ENCODE measurements at regions not wholly inside any gene's neighbourhood (a gene's known extent, or its start where the extent isn't known, plus 50 kb on each side); places are given as distances from the start of the nearest gene placed in this dataset.

GRCh38 chr14:54039311-54039710 is 82.7 kb upstream of the BMP4 start:
- no TSS peak for BruUV-seq (replicated peaks)
- no peaks in the 10 kb centered on the region for H3K4me1 ChIP-seq
- H3K9me3 Mint-ChIP-seq (ENCODE audit: unreplicated experiment): peaks cover 34% of the 10 kb centered on the region
- intact Hi-C loops (cut with micrococcal nuclease; ENCODE audit: unreplicated experiment): no loop called here
- POLR2A ChIA-PET: no interaction called here
- no peak overlapping the region for H3K4me3 ChIP-seq (ENCODE audit: low read depth, low read length)
- CTCF ChIA-PET: no interaction called here
- no peaks in the 10 kb centered on the region for H3K27me3 ChIP-seq (replicated peaks; ENCODE audit: control insufficient read depth, insufficient read depth, low read length)
- H3K9me3 ChIP-seq: peaks cover 10% of the 10 kb centered on the region
- TF ChIP-seq CTCF (IDR thresholded peaks at IDR 0.05; ENCODE audit: insufficient read depth in 1 of 2, low read depth in 1 of 2, low read length in 1 of 2, severe bottlenecking in 1 of 2, unreplicated experiment in 1 of 2): no peak
- H3K27me3 Mint-ChIP-seq (ENCODE audit: insufficient read depth, unreplicated experiment): no peaks in the 10 kb centered on the region
- no peaks in the 10 kb centered on the region for H3K36me3 ChIP-seq (ENCODE audit: control insufficient read depth, insufficient read depth, low read length)
- H3K27ac Mint-ChIP-seq (ENCODE audit: unreplicated experiment): no peak overlapping the region
- no peak overlapping the region for H3K4me3 Mint-ChIP-seq (ENCODE audit: unreplicated experiment)
- no peak for DNase-seq
- H3K36me3 Mint-ChIP-seq (ENCODE audit: insufficient read depth, unreplicated experiment): no peaks in the 10 kb centered on the region
- H3K4me1 Mint-ChIP-seq (ENCODE audit: low read depth, unreplicated experiment): no peaks in the 10 kb centered on the region

GRCh38 chr14:54040846-54041245 is 84.2 kb upstream of the BMP4 start:
- no peak overlapping the region for H3K27ac Mint-ChIP-seq (ENCODE audit: unreplicated experiment)
- H3K4me1 ChIP-seq: no peaks in the 10 kb centered on the region
- DNase-seq: no peak
- no peaks in the 10 kb centered on the region; the same call in 1 of the 2 replicates for H3K9me3 ChIP-seq
- no peaks in the 10 kb centered on the region for H3K27me3 ChIP-seq (replicated peaks; ENCODE audit: control insufficient read depth, insufficient read depth, low read length)
- H3K36me3 ChIP-seq (ENCODE audit: control insufficient read depth, insufficient read depth, low read length): no peaks in the 10 kb centered on the region
- TF ChIP-seq CTCF (IDR thresholded peaks at IDR 0.05; ENCODE audit: insufficient read depth in 1 of 2, low read depth in 1 of 2, low read length in 1 of 2, severe bottlenecking in 1 of 2, unreplicated experiment in 1 of 2): no peak
- no peak overlapping the region for H3K4me3 ChIP-seq (ENCODE audit: low read depth, low read length)
- peaks cover 19% of the 10 kb centered on the region for H3K9me3 Mint-ChIP-seq (ENCODE audit: unreplicated experiment)
- ChIA-PET POLR2A (no interaction called here), CTCF (no interaction called here)
- intact Hi-C loops (cut with micrococcal nuclease; ENCODE audit: unreplicated experiment): no loop called here
- no peaks in the 10 kb centered on the region for H3K36me3 Mint-ChIP-seq (ENCODE audit: insufficient read depth, unreplicated experiment)
- H3K4me1 Mint-ChIP-seq (ENCODE audit: low read depth, unreplicated experiment): no peaks in the 10 kb centered on the region
- no peak overlapping the region for H3K4me3 Mint-ChIP-seq (ENCODE audit: unreplicated experiment)
- no TSS peak for BruUV-seq (replicated peaks)
- H3K27me3 Mint-ChIP-seq (ENCODE audit: insufficient read depth, unreplicated experiment): no peaks in the 10 kb centered on the region

GRCh38 chr14:54046250-54046649 is 89.6 kb upstream of the BMP4 start:
- TF ChIP-seq CTCF (IDR thresholded peaks at IDR 0.05; ENCODE audit: insufficient read depth in 1 of 2, low read depth in 1 of 2, low read length in 1 of 2, severe bottlenecking in 1 of 2, unreplicated experiment in 1 of 2): no peak
- no peak overlapping the region for H3K4me3 ChIP-seq (ENCODE audit: low read depth, low read length)
- POLR2A ChIA-PET: no interaction called here
- Mint-ChIP-seq H3K9me3 (ENCODE audit: unreplicated experiment) (peaks cover 10% of the 10 kb centered on the region), H3K27ac (ENCODE audit: unreplicated experiment) (no peak overlapping the region), H3K4me1 (ENCODE audit: low read depth, unreplicated experiment) (peaks cover 24% of the 10 kb centered on the region), H3K27me3 (ENCODE audit: insufficient read depth, unreplicated experiment) (no peaks in the 10 kb centered on the region), H3K36me3 (ENCODE audit: insufficient read depth, unreplicated experiment) (no peaks in the 10 kb centered on the region), H3K4me3 (ENCODE audit: unreplicated experiment) (no peak overlapping the region)
- H3K36me3 ChIP-seq (ENCODE audit: control insufficient read depth, insufficient read depth, low read length): no peaks in the 10 kb centered on the region
- peaks cover 18% of the 10 kb centered on the region for H3K4me1 ChIP-seq
- no peaks in the 10 kb centered on the region; the same call in 1 of the 2 replicates for H3K9me3 ChIP-seq
- CTCF ChIA-PET: no interaction called here
- no peaks in the 10 kb centered on the region for H3K27me3 ChIP-seq (replicated peaks; ENCODE audit: control insufficient read depth, insufficient read depth, low read length)
- BruUV-seq (replicated peaks): no TSS peak
- no peak for DNase-seq
- intact Hi-C loops (cut with micrococcal nuclease; ENCODE audit: unreplicated experiment): no loop called here

Data from Caco-2 (cell line).